Panc1 (cell line): ENCODE measurements at regions not wholly inside any gene's neighbourhood (a gene's known extent, or its start where the extent isn't known, plus 50 kb on each side); places are given as distances from the start of the nearest gene placed in this dataset.

Experiments used
- POLR2AphosphoS5 ChIP-seq: IDR thresholded peaks from 2 replicates; pipeline ENCODE4 v1.6.1; 2012; ENCODE audit warnings: mild to moderate bottlenecking, low read depth, low read length, moderate library complexity
- SIN3A ChIP-seq: IDR thresholded peaks from 2 replicates; pipeline ENCODE4 v1.6.1; 2012; ENCODE audit warnings: low read depth, mild to moderate bottlenecking, low read length, moderate library complexity, borderline replicate concordance; ENCODE audit not compliant: insufficient read depth
- TCF7L2 ChIP-seq: IDR thresholded peaks from 2 replicates; pipeline ENCODE4 v1.6.1; 2011; ENCODE audit warnings: mild to moderate bottlenecking, low read depth, low read length, inconsistent platforms
- TF ChIP-seq, protein P1 (sequence below): fragments of 450-650 bp; IDR thresholded peaks from 2 replicates; pipeline ENCODE4 v1.5.1; 2017; ENCODE audit warnings: mild to moderate bottlenecking
- TF ChIP-seq, protein P2 (sequence below), 2 experiments: IDR thresholded peaks; 2 replicates each; pipeline ENCODE4 v1.6.1; 2011 to 2012; ENCODE audit warnings: low read depth in 2 of 2, control low read depth in 1 of 2, low read length in 1 of 2, mild to moderate bottlenecking in 1 of 2, moderate library complexity in 1 of 2; ENCODE audit not compliant: insufficient read depth in 1 of 2

DNA sequence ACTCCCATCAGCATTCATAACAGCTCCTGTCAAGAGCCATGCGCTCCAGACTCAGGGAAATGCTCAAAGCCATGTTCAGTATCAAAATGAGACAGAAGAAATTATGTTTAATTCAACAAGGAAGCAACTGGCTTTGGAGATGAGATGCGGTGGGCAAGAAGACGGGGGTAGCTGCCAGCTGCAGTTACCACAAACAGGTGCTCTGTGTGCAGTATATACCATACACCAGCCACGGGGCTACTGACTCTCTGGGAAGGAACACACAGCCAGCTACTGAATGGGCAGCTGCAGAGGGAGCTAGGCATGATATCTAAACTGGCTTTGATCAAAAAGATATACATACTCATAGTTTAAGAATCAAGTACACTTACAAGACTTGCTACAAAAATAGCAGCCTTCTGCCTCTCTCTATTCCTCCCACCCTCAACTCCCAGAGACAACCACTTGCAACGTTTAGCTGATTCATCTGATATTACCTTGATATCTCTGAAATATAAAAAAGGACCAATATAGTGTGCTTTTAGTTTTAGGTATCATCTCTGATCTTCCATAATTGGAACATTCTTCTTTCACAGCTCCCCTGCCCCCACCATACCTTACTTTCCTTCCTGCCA, 593.0 kb downstream of the UQCRFS1 start:
- TF ChIP-seq, protein P1, sequence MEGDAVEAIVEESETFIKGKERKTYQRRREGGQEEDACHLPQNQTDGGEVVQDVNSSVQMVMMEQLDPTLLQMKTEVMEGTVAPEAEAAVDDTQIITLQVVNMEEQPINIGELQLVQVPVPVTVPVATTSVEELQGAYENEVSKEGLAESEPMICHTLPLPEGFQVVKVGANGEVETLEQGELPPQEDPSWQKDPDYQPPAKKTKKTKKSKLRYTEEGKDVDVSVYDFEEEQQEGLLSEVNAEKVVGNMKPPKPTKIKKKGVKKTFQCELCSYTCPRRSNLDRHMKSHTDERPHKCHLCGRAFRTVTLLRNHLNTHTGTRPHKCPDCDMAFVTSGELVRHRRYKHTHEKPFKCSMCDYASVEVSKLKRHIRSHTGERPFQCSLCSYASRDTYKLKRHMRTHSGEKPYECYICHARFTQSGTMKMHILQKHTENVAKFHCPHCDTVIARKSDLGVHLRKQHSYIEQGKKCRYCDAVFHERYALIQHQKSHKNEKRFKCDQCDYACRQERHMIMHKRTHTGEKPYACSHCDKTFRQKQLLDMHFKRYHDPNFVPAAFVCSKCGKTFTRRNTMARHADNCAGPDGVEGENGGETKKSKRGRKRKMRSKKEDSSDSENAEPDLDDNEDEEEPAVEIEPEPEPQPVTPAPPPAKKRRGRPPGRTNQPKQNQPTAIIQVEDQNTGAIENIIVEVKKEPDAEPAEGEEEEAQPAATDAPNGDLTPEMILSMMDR: no peak
- no peak for TF ChIP-seq POLR2AphosphoS5
- TF ChIP-seq SIN3A: no peak
- no peak for TF ChIP-seq TCF7L2
- TF ChIP-seq, protein P2, sequence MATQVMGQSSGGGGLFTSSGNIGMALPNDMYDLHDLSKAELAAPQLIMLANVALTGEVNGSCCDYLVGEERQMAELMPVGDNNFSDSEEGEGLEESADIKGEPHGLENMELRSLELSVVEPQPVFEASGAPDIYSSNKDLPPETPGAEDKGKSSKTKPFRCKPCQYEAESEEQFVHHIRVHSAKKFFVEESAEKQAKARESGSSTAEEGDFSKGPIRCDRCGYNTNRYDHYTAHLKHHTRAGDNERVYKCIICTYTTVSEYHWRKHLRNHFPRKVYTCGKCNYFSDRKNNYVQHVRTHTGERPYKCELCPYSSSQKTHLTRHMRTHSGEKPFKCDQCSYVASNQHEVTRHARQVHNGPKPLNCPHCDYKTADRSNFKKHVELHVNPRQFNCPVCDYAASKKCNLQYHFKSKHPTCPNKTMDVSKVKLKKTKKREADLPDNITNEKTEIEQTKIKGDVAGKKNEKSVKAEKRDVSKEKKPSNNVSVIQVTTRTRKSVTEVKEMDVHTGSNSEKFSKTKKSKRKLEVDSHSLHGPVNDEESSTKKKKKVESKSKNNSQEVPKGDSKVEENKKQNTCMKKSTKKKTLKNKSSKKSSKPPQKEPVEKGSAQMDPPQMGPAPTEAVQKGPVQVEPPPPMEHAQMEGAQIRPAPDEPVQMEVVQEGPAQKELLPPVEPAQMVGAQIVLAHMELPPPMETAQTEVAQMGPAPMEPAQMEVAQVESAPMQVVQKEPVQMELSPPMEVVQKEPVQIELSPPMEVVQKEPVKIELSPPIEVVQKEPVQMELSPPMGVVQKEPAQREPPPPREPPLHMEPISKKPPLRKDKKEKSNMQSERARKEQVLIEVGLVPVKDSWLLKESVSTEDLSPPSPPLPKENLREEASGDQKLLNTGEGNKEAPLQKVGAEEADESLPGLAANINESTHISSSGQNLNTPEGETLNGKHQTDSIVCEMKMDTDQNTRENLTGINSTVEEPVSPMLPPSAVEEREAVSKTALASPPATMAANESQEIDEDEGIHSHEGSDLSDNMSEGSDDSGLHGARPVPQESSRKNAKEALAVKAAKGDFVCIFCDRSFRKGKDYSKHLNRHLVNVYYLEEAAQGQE (IDR thresholded peaks at IDR 0.05; ENCODE audit: insufficient read depth in 1 of 2, low read depth in 2 of 2, low read length in 1 of 2): no peak
